ENCODE measurements at regions not wholly inside any gene's neighbourhood (a gene's known extent, or its start where the extent isn't known, plus 50 kb on each side); places are given as distances from the start of the nearest gene placed in this dataset.

GRCh38 chr4:63799166-63799565 lies 610.1 kb downstream of the TECRL start:
- Histone ChIP-seq H3K27ac (ENCODE audit: low read depth in 2 of 2, low read length in 1 of 2) (no peak overlapping the region), H3K9ac (no peak overlapping the region), H3K27me3 (ENCODE audit: insufficient read depth) (no peaks in the 10 kb centered on the region), H2AFZ (ENCODE audit: low read depth) (no peak overlapping the region), H3F3A (replicated peaks; ENCODE audit: insufficient read depth) (no peaks in the 10 kb centered on the region), H4K20me1 (ENCODE audit: insufficient read depth) (no peaks in the 10 kb centered on the region), H3K4me3 (ENCODE audit: low read depth in 2 of 2, low read length in 1 of 2) (no peak overlapping the region), H3K9me2 (no peaks in the 10 kb centered on the region), H3K79me2 (ENCODE audit: insufficient read depth) (no peaks in the 10 kb centered on the region), H3K36me3 (replicated peaks in 1 of 2; ENCODE audit: control insufficient read depth in 1 of 2, insufficient read depth in 2 of 2, low read length in 1 of 2) (no peaks in the 10 kb centered on the region), H3K4me2 (no peak overlapping the region), H3K9me3 (no peaks in the 10 kb centered on the region), H3K4me1 (ENCODE audit: control insufficient read depth in 1 of 2, insufficient read depth in 2 of 2, low read depth in 1 of 2, low read length in 1 of 2) (no peaks in the 10 kb centered on the region; a peak in 2 of 4 replicates)
- ChIA-PET POLR2A (no interaction called here), CTCF (no interaction called here)
- WGBS (ENCODE audit: low lambda C conversion rate) = 9% methylated on average over 2 of the region's 2 CpGs
- no peak for DNase-seq
- no peak for TF ChIP-seq TAF1 (IDR thresholded peaks at IDR 0.05; ENCODE audit: borderline replicate concordance, low read depth, low read length)
- no peak for TF ChIP-seq RCOR1 (IDR thresholded peaks at IDR 0.05; ENCODE audit: low read length)
- TF ChIP-seq, protein P1, sequence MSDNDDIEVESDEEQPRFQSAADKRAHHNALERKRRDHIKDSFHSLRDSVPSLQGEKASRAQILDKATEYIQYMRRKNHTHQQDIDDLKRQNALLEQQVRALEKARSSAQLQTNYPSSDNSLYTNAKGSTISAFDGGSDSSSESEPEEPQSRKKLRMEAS (IDR thresholded peaks at IDR 0.05; ENCODE audit: low read depth) = no peak
- TF ChIP-seq NRF1 (IDR thresholded peaks at IDR 0.05; ENCODE audit: low read depth, low read length) = no peak
- no peak for TF ChIP-seq MXI1 (IDR thresholded peaks at IDR 0.05; ENCODE audit: low read depth, low read length)
- no peak for TF ChIP-seq SMC3 (IDR thresholded peaks at IDR 0.05; ENCODE audit: low read depth, low read length)
- TF ChIP-seq TEAD4 (IDR thresholded peaks at IDR 0.05; ENCODE audit: borderline replicate concordance, insufficient read depth) = no peak
- no peak for TF ChIP-seq JUND (IDR thresholded peaks at IDR 0.05)
- no peak for TF ChIP-seq CHD2 (IDR thresholded peaks at IDR 0.05; ENCODE audit: low read length, partially characterized antibody)
- TF ChIP-seq, protein P2, sequence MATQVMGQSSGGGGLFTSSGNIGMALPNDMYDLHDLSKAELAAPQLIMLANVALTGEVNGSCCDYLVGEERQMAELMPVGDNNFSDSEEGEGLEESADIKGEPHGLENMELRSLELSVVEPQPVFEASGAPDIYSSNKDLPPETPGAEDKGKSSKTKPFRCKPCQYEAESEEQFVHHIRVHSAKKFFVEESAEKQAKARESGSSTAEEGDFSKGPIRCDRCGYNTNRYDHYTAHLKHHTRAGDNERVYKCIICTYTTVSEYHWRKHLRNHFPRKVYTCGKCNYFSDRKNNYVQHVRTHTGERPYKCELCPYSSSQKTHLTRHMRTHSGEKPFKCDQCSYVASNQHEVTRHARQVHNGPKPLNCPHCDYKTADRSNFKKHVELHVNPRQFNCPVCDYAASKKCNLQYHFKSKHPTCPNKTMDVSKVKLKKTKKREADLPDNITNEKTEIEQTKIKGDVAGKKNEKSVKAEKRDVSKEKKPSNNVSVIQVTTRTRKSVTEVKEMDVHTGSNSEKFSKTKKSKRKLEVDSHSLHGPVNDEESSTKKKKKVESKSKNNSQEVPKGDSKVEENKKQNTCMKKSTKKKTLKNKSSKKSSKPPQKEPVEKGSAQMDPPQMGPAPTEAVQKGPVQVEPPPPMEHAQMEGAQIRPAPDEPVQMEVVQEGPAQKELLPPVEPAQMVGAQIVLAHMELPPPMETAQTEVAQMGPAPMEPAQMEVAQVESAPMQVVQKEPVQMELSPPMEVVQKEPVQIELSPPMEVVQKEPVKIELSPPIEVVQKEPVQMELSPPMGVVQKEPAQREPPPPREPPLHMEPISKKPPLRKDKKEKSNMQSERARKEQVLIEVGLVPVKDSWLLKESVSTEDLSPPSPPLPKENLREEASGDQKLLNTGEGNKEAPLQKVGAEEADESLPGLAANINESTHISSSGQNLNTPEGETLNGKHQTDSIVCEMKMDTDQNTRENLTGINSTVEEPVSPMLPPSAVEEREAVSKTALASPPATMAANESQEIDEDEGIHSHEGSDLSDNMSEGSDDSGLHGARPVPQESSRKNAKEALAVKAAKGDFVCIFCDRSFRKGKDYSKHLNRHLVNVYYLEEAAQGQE (IDR thresholded peaks at IDR 0.05; ENCODE audit: low read depth, low read length) = no peak
- TF ChIP-seq EP300 (IDR thresholded peaks at IDR 0.05; ENCODE audit: borderline replicate concordance in 1 of 2, low read depth in 1 of 2, low read length in 1 of 2) = no peak
- TF ChIP-seq ZBTB33 (IDR thresholded peaks at IDR 0.05; ENCODE audit: borderline replicate concordance, low read depth) = no peak
- TF ChIP-seq, protein P3, sequence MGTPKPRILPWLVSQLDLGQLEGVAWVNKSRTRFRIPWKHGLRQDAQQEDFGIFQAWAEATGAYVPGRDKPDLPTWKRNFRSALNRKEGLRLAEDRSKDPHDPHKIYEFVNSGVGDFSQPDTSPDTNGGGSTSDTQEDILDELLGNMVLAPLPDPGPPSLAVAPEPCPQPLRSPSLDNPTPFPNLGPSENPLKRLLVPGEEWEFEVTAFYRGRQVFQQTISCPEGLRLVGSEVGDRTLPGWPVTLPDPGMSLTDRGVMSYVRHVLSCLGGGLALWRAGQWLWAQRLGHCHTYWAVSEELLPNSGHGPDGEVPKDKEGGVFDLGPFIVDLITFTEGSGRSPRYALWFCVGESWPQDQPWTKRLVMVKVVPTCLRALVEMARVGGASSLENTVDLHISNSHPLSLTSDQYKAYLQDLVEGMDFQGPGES (IDR thresholded peaks at IDR 0.05; ENCODE audit: low read depth, low read length) = no peak
- no peak for TF ChIP-seq GABPA (IDR thresholded peaks at IDR 0.05; ENCODE audit: low read depth)
- no peak for TF ChIP-seq YY1 (IDR thresholded peaks at IDR 0.05; ENCODE audit: low read depth)
- TF ChIP-seq MEF2A (IDR thresholded peaks at IDR 0.05; ENCODE audit: borderline replicate concordance, low read depth) = no peak
- no peak for TF ChIP-seq USF2 (IDR thresholded peaks at IDR 0.05; ENCODE audit: borderline replicate concordance, low read depth, low read length)
